ENCODE measurements at regions not wholly inside any gene's neighbourhood (a gene's known extent, or its start where the extent isn't known, plus 50 kb on each side); places are given as distances from the start of the nearest gene placed in this dataset.

GRCh38 chr2:125867908-125868307, 788.0 kb upstream of the GYPC start:
- TF ChIP-seq CTCF (IDR thresholded peaks at IDR 0.05), result no peak
- no peak for TF ChIP-seq POLR2A (IDR thresholded peaks at IDR 0.05)
